Peyer's patch (tissue), 4 donors: ENCODE measurements at regions not wholly inside any gene's neighbourhood (a gene's known extent, or its start where the extent isn't known, plus 50 kb on each side); places are given as distances from the start of the nearest gene placed in this dataset.
"Not testable (repeated sequence)": the region's sequence is repeated elsewhere in the genome, so short reads cannot be mapped to it uniquely, and the experiment has no call there.

Experiments
- DNase-seq, 3 donors: peaks; one replicate each; pipeline ENCODE4 v3.0.0-alpha.2; 2017 to 2019
- H3K27ac ChIP-seq, 4 donors: fragments of 200-600 bp; sonication (generic); one replicate each; pipeline ENCODE4 v1.5.1; 2016 to 2019
- H3K27me3 ChIP-seq, 2 donors: fragments of 200-600 bp; sonication (generic); one replicate each; pipeline ENCODE4 v1.5.1; 2019
- H3K36me3 ChIP-seq, 3 donors: fragments of 200-600 bp; sonication (generic); one replicate each; pipeline ENCODE4 v1.5.1; 2016 to 2019
- H3K4me1 ChIP-seq, 4 donors: fragments of 200-600 bp; sonication (generic); one replicate each; pipeline ENCODE4 v1.5.1; 2016 to 2019
- H3K4me3 ChIP-seq, 4 donors: fragments of 200-600 bp; sonication (generic); 1 replicate in 3 of 4; 2 replicates in 1 of 4; pipeline ENCODE4 v1.5.1; 2016 to 2019; ENCODE audit warnings: mild to moderate bottlenecking in 1 of 4
- H3K9me3 ChIP-seq, 4 donors: fragments of 200-600 bp; sonication (generic); one replicate each; pipeline ENCODE4 v1.5.1; 2016 to 2019; ENCODE audit warnings: mild to moderate bottlenecking in 1 of 4
- CTCF ChIP-seq, 6 experiments: fragments of 450-650 bp in 4 of 6; fragments of 200-600 bp in 2 of 6; sonication (generic) in 1 of 6; IDR thresholded peaks; one replicate each; pipeline ENCODE4 v1.5.1; 2017 to 2019; ENCODE audit warnings: antibody characterized with exemption in 6 of 6, mild to moderate bottlenecking in 3 of 6, moderate library complexity in 1 of 6
- POLR2A ChIP-seq, 2 donors: fragments of 450-650 bp; IDR thresholded peaks; one replicate each; pipeline ENCODE4 v1.5.1; 2017; ENCODE audit warnings: antibody characterized with exemption in 2 of 2, mild to moderate bottlenecking in 2 of 2, moderate library complexity in 2 of 2

- Histone ChIP-seq H3K27me3 (no peaks in the 10 kb centered on the region), H3K4me3 (no peak overlapping the region), H3K4me1 (no peaks in the 10 kb centered on the region), H3K36me3 (no peaks in the 10 kb centered on the region), H3K9me3 (no peaks in the 10 kb centered on the region), H3K27ac (no peak overlapping the region)
- no peak for DNase-seq
- TF ChIP-seq POLR2A (IDR thresholded peaks at IDR 0.05) (no peak), CTCF (IDR thresholded peaks at IDR 0.05) (no peak)
Measured at GRCh38 chr16:51524070-51524469, 373.0 kb upstream of the SALL1 start.

- no peak for DNase-seq
- no peak for TF ChIP-seq POLR2A (IDR thresholded peaks at IDR 0.05)
- no peak for TF ChIP-seq CTCF (IDR thresholded peaks at IDR 0.05)
Measured at GRCh38 chr16:51523400-51523799, 372.3 kb upstream of the SALL1 start.

GRCh38 chr16:51522902-51523301, 371.8 kb upstream of the SALL1 start:
- DNase-seq = no peak
- H3K27me3 ChIP-seq = no peaks in the 10 kb centered on the region
- no peak for TF ChIP-seq CTCF (IDR thresholded peaks at IDR 0.05)
- no peak for TF ChIP-seq POLR2A (IDR thresholded peaks at IDR 0.05)
- H3K9me3 ChIP-seq = no peaks in the 10 kb centered on the region
- no peak overlapping the region for H3K4me3 ChIP-seq
- H3K36me3 ChIP-seq = no peaks in the 10 kb centered on the region
- no peak overlapping the region for H3K27ac ChIP-seq
- H3K4me1 ChIP-seq = no peaks in the 10 kb centered on the region

More at GRCh38 chr16:51523400-51523799, 372.3 kb upstream of the SALL1 start:
- H3K9me3 ChIP-seq = no peaks in the 10 kb centered on the region
- no peaks in the 10 kb centered on the region for H3K36me3 ChIP-seq
- H3K4me3 ChIP-seq = no peak overlapping the region
- H3K4me1 ChIP-seq = no peaks in the 10 kb centered on the region
- H3K27me3 ChIP-seq = no peaks in the 10 kb centered on the region
- no peak overlapping the region for H3K27ac ChIP-seq

GRCh38 chr16:51516960-51517359, 365.9 kb upstream of the SALL1 start:
- not testable (repeated sequence) for H3K9me3 ChIP-seq, DNase-seq, H3K4me1 ChIP-seq, H3K4me3 ChIP-seq, H3K27ac ChIP-seq, H3K27me3 ChIP-seq, H3K36me3 ChIP-seq

- Histone ChIP-seq H3K9me3 (no peaks in the 10 kb centered on the region), H3K27ac (no peak overlapping the region), H3K36me3 (no peaks in the 10 kb centered on the region), H3K27me3 (no peaks in the 10 kb centered on the region), H3K4me3 (no peak overlapping the region), H3K4me1 (no peaks in the 10 kb centered on the region)
- DNase-seq = no peak
- TF ChIP-seq POLR2A (IDR thresholded peaks at IDR 0.05) = no peak
Measured at GRCh38 chr16:51510416-51510815, 359.3 kb upstream of the SALL1 start.

- no peak overlapping the region for H3K4me3 ChIP-seq
- H3K4me1 ChIP-seq = no peaks in the 10 kb centered on the region
Measured at GRCh38 chr16:51509336-51509735, 358.3 kb upstream of the SALL1 start.

More at GRCh38 chr16:51509336-51509735, 358.3 kb upstream of the SALL1 start:
- DNase-seq = no peak
- Histone ChIP-seq H3K27ac (no peak overlapping the region), H3K27me3 (no peaks in the 10 kb centered on the region), H3K9me3 (no peaks in the 10 kb centered on the region), H3K36me3 (no peaks in the 10 kb centered on the region)
- no peak for TF ChIP-seq POLR2A (IDR thresholded peaks at IDR 0.05)
- no peak for TF ChIP-seq CTCF (IDR thresholded peaks at IDR 0.05)
